IPS-15b (cell line): ENCODE measurements at regions not wholly inside any gene's neighbourhood (a gene's known extent, or its start where the extent isn't known, plus 50 kb on each side); places are given as distances from the start of the nearest gene placed in this dataset.
"Not testable (repeated sequence)": the region's sequence is repeated elsewhere in the genome, so short reads cannot be mapped to it uniquely, and the experiment has no call there.

Source experiments
- H3K27me3 ChIP-seq: one replicate; pipeline ENCODE4 v1.6.1; 2013; ENCODE audit warnings: low read length; ENCODE audit not compliant: control insufficient read depth, insufficient read depth
- H3K36me3 ChIP-seq: one replicate; pipeline ENCODE4 v1.6.1; 2013; ENCODE audit warnings: low read length; ENCODE audit not compliant: control insufficient read depth, insufficient read depth
- H3K4me1 ChIP-seq: one replicate; pipeline ENCODE4 v1.6.1; 2013; ENCODE audit warnings: mild to moderate bottlenecking, low read length; ENCODE audit not compliant: control insufficient read depth, insufficient read depth
- H3K4me3 ChIP-seq: one replicate; pipeline ENCODE4 v1.5.1; 2013; ENCODE audit warnings: low read depth, low read length
- H3K9ac ChIP-seq: one replicate; pipeline ENCODE4 v1.6.1; 2013; ENCODE audit warnings: low read depth, mild to moderate bottlenecking, low read length
- H3K9me3 ChIP-seq: one replicate; pipeline ENCODE4 v1.6.1; 2013; ENCODE audit warnings: mild to moderate bottlenecking, low read length; ENCODE audit not compliant: control insufficient read depth, insufficient read depth

DNA sequence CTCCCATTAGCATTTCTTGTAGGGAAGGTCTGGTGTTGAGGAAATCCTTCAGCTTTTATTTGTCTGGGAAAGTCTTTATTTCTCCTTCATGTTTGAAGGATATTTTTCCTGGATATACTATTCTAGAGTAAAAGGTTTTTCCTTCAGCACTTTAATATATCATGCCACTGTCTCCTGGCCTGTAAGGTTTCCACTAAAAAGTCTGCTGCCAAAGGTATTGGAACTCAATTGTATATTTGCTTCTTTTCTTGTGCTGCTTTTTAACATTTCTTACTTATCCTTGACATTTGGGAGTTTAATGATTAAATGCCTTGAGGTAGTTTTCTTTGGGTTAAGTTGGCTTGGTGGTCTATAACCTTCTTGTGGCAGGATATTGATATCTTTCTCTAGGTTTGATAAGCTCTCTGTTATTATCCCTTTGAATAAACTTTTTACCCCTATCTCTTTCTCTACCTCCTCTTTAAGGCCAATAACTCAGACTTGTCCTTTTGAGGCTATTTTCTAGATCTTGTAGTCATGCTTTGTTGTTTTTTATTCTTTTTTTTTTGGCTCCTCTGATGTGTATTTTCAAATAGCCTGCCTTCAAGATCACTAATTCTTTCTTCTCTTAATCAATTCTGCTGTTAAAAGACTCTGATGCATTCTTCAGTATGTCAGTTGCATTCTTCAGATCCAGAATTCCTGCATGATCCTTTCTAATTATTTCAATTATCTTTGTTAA is 225.0 kb upstream of the ZNF217 start:
- H3K4me3 ChIP-seq, result no peak overlapping the region
- no peaks in the 10 kb centered on the region for H3K27me3 ChIP-seq
- no peaks in the 10 kb centered on the region for H3K9me3 ChIP-seq
- H3K4me1 ChIP-seq, result no peaks in the 10 kb centered on the region
- no peak overlapping the region for H3K9ac ChIP-seq
- H3K36me3 ChIP-seq, result no peaks in the 10 kb centered on the region

DNA sequence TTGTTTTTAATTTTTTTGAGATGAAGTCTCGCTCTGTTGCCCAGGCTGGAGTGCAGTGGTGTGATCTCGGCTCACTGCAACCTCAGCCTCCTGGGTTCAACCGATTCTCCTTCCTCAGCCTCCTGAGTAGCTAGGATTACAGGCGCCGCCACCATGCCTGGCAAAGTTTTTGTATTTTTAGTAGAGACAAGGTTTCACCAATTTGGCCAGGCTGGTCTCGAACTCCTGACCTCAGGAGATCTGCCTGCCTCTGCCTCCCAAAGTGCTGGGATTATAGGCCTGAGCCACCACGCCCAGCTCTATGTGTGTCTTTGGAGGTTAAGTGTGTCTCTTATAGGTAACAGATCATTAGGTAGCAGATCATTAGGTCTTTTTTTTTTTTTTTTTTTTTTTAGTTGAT is 223.9 kb upstream of the ZNF217 start:
- not testable (repeated sequence) for H3K9ac ChIP-seq, H3K27me3 ChIP-seq

DNA sequence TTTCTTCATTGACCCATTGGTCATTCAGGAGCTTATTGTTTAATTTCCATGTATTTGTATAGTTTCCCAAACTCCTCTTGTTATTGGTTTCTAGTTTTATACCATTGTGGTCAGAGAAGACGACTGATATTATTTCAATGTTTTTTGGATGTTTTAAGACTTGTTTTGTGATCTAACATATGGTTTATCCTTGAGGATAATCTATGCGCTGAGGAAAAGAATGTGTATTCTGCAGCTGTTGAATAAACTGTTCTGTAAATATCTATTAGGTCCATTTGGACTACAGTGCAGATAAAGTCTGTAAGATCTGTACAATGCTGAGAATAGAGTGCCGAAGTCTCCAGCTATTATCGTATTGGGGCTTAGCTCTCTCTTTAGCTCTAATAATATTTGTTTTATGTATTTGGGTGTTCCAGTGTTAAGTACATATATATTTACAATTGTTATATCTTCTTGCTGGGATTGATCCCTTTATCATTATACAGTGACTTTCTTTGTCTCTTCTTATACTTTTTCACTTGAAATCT is 223.3 kb upstream of the ZNF217 start:
- Histone ChIP-seq H3K4me1 (no peaks in the 10 kb centered on the region), H3K9ac (no peak overlapping the region), H3K9me3 (no peaks in the 10 kb centered on the region), H3K36me3 (no peaks in the 10 kb centered on the region), H3K27me3 (no peaks in the 10 kb centered on the region), H3K4me3 (no peak overlapping the region)

More for the DNA sequence above, 223.9 kb upstream of the ZNF217 start:
- not testable (repeated sequence) for H3K4me3 ChIP-seq, H3K36me3 ChIP-seq, H3K9me3 ChIP-seq, H3K4me1 ChIP-seq

DNA sequence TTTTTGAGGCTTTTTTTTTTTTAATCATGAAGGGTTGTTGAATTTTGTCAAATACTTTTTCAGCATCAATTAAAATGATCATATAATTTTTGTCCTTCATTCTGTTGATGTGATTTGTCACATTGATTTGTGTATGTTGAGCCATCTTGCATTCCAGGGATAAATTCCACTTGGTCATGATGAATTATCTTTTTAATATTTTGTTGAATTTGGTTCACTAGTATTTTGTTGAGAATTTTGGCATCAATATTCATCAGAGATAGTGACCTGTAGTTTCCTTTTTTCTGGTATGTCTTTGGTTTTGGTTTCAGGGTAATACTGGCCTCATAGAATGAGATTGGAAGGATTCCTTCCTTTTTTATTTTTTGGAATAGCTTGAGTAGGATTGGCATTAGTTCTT is 221.9 kb upstream of the ZNF217 start:
- Histone ChIP-seq H3K4me1 (no peaks in the 10 kb centered on the region), H3K9ac (no peak overlapping the region), H3K9me3 (no peaks in the 10 kb centered on the region), H3K36me3 (no peaks in the 10 kb centered on the region), H3K4me3 (no peak overlapping the region), H3K27me3 (no peaks in the 10 kb centered on the region)

DNA sequence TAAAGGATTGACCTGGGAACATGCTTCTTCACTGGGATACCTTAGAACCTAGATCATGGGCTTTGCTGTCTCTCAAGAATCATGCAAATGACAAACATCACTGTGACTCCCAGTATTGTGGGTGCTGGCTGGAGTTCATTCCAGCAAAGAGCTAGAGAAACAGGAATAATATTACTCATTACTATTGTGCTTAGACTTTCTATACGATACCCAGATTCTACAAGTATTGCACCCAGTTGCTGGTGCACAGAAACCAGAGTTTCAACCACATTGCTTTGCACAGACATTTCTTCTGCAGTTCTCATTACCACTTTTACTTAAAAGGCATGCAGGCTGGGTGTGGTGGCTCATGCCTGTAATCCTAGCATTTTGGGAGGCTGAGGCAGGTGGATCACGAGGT is 220.4 kb upstream of the ZNF217 start:
- H3K9ac ChIP-seq, result no peak overlapping the region
- no peaks in the 10 kb centered on the region for H3K36me3 ChIP-seq
- H3K4me1 ChIP-seq, result no peaks in the 10 kb centered on the region
- no peaks in the 10 kb centered on the region for H3K27me3 ChIP-seq
- no peak overlapping the region for H3K4me3 ChIP-seq
- H3K9me3 ChIP-seq, result no peaks in the 10 kb centered on the region

DNA sequence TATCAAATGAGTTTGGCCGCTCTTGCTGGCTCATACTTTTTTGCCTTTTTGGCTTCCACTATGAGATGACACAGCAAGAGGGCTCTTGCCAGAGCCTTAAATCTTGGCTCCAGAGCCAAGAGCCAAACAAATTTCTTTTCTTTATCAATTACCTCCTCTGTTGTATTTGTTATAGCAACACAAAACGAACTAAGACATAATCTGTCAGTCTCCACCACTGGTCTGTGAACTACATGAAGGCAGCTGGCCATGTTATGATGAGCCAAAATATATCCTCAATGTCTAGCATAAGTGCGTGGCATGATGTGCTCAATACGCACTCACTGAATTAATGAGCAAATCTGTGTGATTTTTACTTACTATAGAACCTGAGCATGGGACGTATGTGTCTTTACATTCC is 220.0 kb upstream of the ZNF217 start:
- Histone ChIP-seq H3K36me3 (no peaks in the 10 kb centered on the region), H3K9me3 (no peaks in the 10 kb centered on the region), H3K27me3 (no peaks in the 10 kb centered on the region), H3K4me1 (no peaks in the 10 kb centered on the region), H3K4me3 (no peak overlapping the region), H3K9ac (no peak overlapping the region)

DNA sequence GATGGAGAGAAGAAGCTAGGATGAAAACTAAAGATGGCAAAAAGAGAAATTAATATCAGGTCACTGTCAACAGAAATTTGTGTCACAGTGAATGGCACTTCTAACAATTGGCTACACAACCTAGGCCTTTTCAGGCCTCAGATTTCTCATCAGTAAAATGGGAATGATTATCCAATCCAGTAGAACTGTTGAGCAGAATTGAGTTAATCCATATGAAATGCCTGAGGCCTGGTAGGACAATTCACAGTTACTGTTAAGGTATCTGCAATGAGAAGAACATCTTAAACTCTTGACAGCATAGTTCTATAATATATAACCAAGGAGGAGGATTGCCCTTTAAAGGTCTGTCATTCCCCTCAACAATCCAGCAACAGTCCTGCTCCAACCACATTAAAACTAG is 217.9 kb upstream of the ZNF217 start:
- Histone ChIP-seq H3K9me3 (no peaks in the 10 kb centered on the region), H3K27me3 (no peaks in the 10 kb centered on the region), H3K36me3 (no peaks in the 10 kb centered on the region), H3K4me1 (no peaks in the 10 kb centered on the region), H3K9ac (no peak overlapping the region), H3K4me3 (no peak overlapping the region)

DNA sequence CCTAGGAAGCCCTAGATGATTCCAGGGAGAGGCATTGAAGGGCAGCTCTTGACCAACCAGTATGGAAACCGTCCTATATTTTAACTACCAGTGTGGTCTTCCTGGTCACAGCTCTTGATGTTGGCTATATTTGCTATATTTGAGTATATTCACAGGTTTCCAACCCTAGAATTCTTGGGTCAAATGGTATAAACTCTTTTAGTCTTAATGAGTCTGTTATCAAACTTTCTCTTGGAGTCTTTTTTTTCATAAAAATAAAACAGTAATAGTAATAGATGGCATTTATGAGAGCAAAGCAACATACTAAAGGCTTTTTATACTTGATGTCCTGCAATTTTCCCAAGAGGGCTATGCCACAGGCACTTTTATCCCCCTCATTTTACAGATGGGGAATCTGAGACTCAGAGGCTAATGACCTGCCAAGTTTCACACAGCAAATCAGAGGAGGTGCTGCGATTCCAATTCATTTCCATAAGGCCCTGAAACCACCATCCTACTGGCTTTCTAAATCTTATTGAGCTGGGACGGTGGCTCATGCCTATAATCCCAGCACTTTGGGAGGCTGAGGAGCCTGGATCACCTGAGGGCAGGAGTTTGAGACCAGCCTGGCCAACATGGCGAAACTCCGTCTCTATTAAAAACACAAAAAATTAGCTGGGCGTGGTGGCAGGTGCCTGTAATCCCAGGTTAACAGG is 217.2 kb upstream of the ZNF217 start:
- Histone ChIP-seq H3K36me3 (no peaks in the 10 kb centered on the region), H3K4me3 (no peak overlapping the region), H3K27me3 (no peaks in the 10 kb centered on the region), H3K9ac (no peak overlapping the region), H3K9me3 (no peaks in the 10 kb centered on the region), H3K4me1 (no peaks in the 10 kb centered on the region)

DNA sequence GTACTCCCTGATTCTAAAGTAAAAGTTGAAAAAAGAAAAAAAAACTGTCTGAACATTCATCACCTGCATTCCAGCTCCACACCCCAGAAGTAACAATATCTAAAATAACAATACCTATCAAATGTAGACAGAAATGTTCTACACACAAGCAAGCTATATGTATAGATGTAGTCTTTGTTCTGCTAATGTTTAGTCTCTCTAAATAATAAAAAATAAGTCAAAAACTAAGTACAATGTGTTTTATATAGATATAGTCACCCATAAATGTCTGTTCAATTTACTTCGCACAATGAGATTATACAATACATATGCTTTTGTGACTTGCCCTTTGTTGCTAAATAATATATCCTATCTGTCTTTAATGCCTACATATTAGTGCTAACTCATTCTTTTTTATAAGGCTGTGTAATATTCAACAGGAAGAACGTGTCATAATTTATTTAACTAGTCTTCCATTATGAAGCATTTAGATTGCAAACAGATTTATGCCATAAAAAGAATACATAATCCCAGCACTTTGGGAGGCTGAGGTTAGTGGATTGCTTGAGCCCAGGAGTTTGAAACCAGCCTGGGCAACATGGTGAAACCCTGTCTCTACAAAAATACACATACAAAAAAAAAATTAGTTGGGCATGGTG is 216.2 kb upstream of the ZNF217 start:
- Histone ChIP-seq H3K27me3 (no peaks in the 10 kb centered on the region), H3K9ac (no peak overlapping the region), H3K4me1 (no peaks in the 10 kb centered on the region), H3K9me3 (no peaks in the 10 kb centered on the region), H3K36me3 (no peaks in the 10 kb centered on the region), H3K4me3 (no peak overlapping the region)

DNA sequence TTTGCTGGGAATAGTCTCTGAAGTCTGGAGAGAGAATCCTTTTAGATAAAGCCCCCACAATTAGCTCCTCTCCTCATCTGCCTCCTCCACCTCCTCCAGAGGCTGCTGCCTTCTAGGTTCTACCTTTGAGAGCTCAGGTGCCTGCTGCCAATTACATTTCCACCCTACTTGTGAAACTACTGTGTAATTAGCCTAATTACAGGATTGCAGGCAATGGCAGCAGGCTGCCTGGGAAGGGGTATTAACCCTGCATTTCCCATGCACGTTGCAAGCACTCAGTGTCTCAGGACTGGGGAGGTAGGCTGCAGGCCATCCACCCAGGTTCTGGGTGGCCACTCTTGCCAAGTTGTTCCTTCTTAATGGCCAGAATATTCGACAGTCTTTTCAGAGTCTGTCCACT is 215.6 kb upstream of the ZNF217 start:
- H3K27me3 ChIP-seq, result no peaks in the 10 kb centered on the region
- H3K36me3 ChIP-seq, result no peaks in the 10 kb centered on the region
- H3K4me3 ChIP-seq, result no peak overlapping the region
- H3K9ac ChIP-seq, result no peak overlapping the region
- no peaks in the 10 kb centered on the region for H3K4me1 ChIP-seq
- H3K9me3 ChIP-seq, result no peaks in the 10 kb centered on the region

DNA sequence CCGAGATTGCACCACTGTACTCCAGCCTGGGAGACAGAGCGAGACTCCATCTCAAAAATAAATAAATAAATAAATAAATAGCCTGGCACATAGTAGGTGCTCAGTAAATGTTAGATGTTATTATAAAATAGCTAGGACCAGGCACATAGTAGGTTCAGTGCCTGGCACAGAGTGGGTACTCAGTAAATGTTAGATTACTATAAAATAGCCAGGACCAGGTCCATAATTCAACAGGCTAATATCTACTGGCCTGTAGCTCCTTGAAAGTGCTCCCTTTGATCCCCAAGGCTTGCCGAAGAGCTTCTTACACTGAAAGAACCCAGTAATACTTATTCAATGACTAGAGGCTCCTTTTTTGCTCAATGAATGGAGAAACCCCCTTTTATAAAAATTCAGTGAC is 215.1 kb upstream of the ZNF217 start:
- H3K4me1 ChIP-seq, result no peaks in the 10 kb centered on the region
- H3K36me3 ChIP-seq, result no peaks in the 10 kb centered on the region
- no peak overlapping the region for H3K9ac ChIP-seq
- H3K9me3 ChIP-seq, result no peaks in the 10 kb centered on the region
- H3K4me3 ChIP-seq, result no peak overlapping the region
- H3K27me3 ChIP-seq, result no peaks in the 10 kb centered on the region

DNA sequence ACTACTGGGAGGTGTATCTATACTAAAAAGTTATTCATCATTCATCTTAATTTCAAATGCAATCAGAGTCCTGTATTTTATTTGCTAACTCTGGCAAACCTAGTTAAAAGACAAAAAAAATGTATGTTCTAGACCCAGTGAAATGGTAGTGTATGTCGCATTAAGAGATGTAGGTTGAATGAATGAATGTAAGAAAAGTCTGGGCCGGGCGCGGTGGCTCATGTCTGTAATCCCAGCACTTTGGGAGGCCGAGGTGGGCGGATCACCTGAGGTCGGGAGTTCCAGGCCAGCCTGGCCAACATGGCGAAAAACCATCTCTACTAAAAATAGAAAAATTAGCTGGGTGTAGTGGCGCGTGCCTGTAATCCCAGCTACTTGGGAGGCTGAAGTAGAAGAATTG is 214.7 kb upstream of the ZNF217 start:
- H3K9ac ChIP-seq, H3K9me3 ChIP-seq, H3K4me1 ChIP-seq, H3K36me3 ChIP-seq, H3K4me3 ChIP-seq, H3K27me3 ChIP-seq: not testable (repeated sequence)
